GM18861 (cell line): ENCODE measurements at regions not wholly inside any gene's neighbourhood (a gene's known extent, or its start where the extent isn't known, plus 50 kb on each side); places are given as distances from the start of the nearest gene placed in this dataset.

Experiments used
- ATAC-seq: cut with Tn5 transposase; IDR thresholded peaks from one replicate; pipeline ENCODE4 v1.9.1; 2021; ENCODE audit not compliant: unreplicated experiment

DNA sequence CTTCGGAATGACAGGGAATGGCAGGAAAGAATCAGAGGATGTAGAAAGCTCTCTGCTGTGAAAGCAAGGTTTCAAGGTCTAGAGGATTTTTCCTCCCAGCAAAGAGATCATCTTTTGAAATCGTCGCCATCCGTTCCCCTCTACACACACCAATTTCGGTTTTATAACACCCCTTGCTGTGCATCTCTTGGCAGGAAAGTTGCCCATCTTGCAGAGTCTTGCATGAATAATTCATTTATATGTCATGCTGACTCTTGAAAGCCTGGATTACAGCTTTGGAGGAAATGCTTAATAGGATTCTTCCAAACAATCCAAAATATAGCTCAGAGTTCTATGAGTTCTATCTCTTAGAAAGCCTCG lies 262.7 kb downstream of the CHL1 start:
- ATAC-seq, result no peak

- ATAC-seq, result no peak
Measured at GRCh38 chr3:461006-461405, 264.4 kb downstream of the CHL1 start.

DNA sequence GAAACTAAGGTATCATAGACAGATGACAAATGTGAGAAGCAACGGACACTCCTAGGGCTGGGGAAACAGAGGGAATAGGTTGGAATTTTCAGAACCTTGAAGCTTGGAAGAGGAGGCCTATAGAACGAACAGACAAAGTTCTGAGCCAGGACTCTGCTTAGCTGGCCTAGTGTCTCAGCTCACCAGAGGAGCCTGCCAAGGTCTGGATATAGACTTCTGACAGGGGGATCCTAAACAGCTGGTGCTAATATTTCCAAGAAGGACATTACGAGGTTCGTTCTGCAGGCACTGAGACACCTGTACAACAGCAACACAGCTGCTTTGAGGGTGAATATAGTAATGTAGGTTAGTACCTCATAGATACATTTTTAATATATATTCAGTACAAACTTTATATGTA lies 266.3 kb downstream of the CHL1 start:
- ATAC-seq, result no peak

GRCh38 chr3:463252-464192 lies 267.0 kb downstream of the CHL1 start:
- ATAC-seq, result peak; percentile 96

DNA sequence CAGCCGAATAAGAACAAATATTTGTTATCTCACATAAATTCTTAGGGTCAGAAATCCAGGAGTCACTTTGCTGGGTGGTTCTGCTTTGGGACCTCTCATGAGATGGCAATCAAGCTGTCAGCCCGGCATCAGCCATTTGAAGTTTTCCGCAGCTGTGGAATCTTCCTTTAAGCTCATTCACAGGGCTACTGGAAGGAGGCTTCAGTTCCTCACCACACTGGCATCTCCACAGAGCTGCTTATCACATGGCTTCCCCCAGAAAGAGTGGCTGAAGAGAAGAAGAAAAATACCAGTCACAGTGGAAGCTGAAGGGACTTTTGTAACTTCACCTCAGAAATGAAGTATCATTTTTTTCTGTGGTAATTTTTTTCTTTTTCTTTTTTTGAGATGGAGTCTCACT lies 267.7 kb downstream of the CHL1 start:
- peak; percentile 26 for ATAC-seq

- ATAC-seq, result no peak
Measured at GRCh38 chr3:468172-468571, 271.6 kb downstream of the CHL1 start.

DNA sequence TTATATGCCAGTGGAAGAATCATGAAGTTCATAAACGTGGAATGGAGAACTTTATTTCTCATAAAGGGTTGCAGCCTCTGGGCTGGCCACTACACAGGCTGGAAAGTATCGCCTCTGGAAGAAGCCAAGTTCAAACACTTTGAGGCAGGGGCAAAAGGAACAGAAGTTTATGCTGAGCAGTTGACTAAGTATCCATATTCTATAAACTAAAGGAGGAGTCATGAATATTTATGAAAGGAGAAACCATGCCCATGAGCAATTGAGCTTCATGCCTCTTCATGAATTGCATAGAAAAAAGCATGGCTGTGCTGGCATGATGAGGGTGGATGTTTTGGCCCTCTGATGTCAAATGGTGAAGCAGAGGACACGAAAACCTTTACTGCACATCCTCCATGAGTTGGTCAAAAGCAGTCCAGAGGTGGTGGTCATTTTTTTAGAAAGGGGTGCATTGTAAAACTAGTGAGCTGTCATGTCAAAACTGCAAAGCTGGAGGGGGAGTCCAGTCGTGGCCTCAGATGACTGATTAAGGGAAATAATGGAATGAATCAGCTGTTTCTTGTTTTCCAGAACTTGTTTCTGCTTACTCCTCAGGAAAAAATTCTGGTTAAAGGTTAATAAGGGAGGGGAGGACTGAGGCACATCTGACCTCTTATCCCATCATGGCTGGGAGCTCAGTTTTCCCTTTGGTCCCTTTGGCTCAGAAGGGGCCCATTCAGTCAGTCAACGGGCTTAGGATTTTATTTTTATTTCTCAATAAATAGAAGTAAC lies 276.7 kb downstream of the CHL1 start:
- peak; percentile 33 for ATAC-seq

DNA sequence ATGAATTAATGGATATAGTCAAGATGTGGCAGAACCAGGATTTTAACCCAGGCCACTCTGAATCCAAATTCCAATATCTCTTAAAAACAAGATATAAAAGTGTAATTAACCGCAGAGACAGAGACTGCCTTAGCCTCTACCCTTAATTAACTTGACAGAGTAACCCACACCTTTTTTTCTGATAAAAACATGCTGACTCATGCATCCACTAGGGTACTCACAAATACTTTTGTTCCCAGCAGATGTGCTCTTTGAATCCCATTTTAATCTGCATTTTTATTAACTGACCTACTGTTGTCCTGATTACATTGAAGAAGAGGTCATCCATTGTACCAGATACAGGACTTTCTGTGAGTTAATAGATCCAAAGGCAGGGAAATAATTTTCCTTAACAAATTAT lies 278.3 kb downstream of the CHL1 start:
- ATAC-seq, result no peak

GRCh38 chr3:480070-480469 lies 283.5 kb downstream of the CHL1 start:
- ATAC-seq, result peak; percentile 67

- no peak for ATAC-seq
Measured at GRCh38 chr3:481111-481510, 284.5 kb downstream of the CHL1 start.

- ATAC-seq, result peak; percentile 62
Measured at GRCh38 chr3:481680-482079, 285.1 kb downstream of the CHL1 start.

DNA sequence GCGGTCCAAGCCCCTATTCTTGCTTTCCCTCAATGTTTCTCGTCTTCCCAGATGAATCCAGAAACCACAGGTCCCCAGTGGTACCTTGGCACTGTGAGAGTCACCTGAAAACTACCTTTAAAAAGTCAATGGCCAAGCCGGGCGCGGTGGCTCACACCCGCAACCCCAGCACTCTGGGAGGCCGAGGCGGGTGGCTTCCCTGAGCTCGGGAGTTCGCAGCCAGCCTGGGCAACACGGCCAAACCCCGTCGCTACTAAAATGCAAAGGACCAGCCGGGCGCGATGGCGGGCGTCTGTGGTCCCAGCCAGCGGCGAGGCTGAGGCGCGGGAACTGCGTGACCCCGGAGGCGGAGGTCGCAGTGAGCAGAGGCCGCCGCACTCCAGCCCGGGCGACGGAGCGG lies 285.9 kb downstream of the CHL1 start:
- ATAC-seq, result no peak

GRCh38 chr3:484341-484740 lies 287.8 kb downstream of the CHL1 start:
- ATAC-seq, result no peak

GRCh38 chr3:487614-488013 lies 291.1 kb downstream of the CHL1 start:
- no peak for ATAC-seq

DNA sequence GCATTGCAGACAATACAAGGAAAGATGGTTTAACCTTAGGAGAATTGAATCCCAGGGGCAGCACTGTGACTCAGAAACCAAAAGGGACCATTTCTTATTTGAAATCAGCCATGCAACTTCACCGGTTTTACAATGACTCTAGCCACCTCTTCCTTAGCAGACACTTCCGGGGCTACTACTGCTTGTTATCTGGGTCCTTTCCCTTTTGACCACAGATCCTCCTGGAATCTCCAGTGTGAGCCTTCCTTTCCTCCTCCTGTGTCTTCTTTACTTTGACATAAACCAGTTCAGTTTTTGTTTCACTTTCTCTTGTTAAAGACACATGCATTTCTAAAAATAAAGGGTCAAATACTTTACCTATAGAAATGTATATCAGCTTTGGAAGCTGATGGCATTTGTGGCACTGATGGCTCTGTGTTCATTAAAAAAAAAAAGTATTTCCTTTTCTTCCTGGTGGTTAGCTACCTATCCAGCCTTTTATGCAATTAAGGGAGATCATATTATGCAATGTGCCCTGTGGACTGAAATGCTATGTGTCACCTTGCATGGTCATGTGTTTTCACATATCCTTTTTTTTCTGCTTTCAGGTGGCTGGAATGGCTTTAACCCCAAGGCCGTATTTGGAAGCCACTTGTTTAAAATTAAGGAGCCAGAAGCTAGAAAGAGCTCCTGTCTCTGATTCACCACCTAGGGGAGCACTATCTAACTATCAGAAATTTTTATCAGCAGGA lies 296.2 kb downstream of the CHL1 start:
- ATAC-seq, result peak; percentile 44

DNA sequence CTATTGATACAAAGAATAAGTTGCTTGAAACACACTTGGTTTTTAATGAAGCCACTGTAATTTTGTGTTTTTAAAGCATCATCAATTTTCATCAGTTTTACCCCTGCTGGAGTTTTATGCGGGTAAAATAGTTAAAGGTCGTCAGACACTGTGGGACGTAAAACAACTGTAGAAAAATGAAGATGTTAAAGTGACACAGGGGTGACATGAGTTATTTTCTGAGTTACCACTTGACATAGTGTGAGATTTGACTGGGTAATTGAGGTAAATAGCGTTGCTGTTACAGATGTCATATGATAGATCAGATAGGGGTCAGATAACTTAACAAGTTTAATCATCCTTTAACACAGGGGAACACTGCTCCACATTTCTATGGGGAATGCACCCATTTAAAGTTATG lies 297.6 kb downstream of the CHL1 start:
- no peak for ATAC-seq

- no peak for ATAC-seq
Measured at GRCh38 chr3:498487-498886, 301.9 kb downstream of the CHL1 start.

GRCh38 chr3:499001-499761 lies 302.6 kb downstream of the CHL1 start:
- no peak for ATAC-seq

- no peak for ATAC-seq
Measured at GRCh38 chr3:502486-502885, 305.9 kb downstream of the CHL1 start.

DNA sequence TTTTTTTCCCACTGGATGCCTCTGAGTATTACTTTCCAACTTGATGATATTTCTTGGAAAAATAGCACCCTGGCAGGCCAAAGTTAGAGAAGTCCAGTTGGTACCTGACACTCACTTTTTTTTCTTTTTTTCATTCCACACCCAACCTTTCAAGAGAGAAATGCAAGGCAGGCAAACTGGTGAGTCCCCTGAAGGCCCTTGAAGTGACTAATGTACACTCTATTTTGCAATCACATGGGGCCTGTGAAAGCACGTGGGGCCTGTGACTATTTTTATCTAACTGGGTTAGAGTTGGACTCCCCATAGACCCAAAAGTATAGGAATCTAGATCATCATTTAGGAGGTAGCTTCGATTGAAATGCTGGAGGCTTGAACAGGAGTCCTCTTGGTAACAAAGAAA lies 316.7 kb downstream of the CHL1 start:
- no peak for ATAC-seq

- no peak for ATAC-seq
Measured at GRCh38 chr3:514192-514591, 317.6 kb downstream of the CHL1 start.
